HepG2 (cell line): ENCODE measurements at regions not wholly inside any gene's neighbourhood (a gene's known extent, or its start where the extent isn't known, plus 50 kb on each side); places are given as distances from the start of the nearest gene placed in this dataset.

Experiments
- ELF3 ChIP-seq: IDR thresholded peaks from 2 replicates; pipeline ENCODE4 v1.6.1; 2016; ENCODE audit warnings: missing genetic modification reagents, missing compliant biosample characterization
- MTF1 ChIP-seq: sonication (generic); formaldehyde crosslinking; IDR thresholded peaks from 2 replicates; pipeline ENCODE4 v1.5.0; 2020; ENCODE audit warnings: missing genetic modification reagents
- PRDM4 ChIP-seq: sonication (generic); formaldehyde crosslinking; IDR thresholded peaks from 2 replicates; pipeline ENCODE4 v1.9.0; 2021; ENCODE audit warnings: missing genetic modification reagents, borderline replicate concordance
- RAD51 ChIP-seq: fragments of 450-650 bp; IDR thresholded peaks from 2 replicates; pipeline ENCODE4 v1.6.1; 2016; ENCODE audit warnings: borderline replicate concordance
- REST ChIP-seq, 2 experiments: IDR thresholded peaks; 2 replicates each; pipeline ENCODE4 v1.6.1; 2011 to 2012; ENCODE audit warnings: low read length in 2 of 2, borderline replicate concordance in 1 of 2, low read depth in 1 of 2, mild to moderate bottlenecking in 1 of 2, moderate library complexity in 1 of 2
- SPEN ChIP-seq: sonication (generic); formaldehyde crosslinking; IDR thresholded peaks from 2 replicates; pipeline ENCODE4 v1.5.1; 2020; ENCODE audit warnings: low read depth, mild to moderate bottlenecking, missing genetic modification reagents
- TFAP4 ChIP-seq: sonication (generic); IDR thresholded peaks from 2 replicates; pipeline ENCODE4 v1.6.1; 2016; ENCODE audit warnings: low read depth, borderline replicate concordance
- THAP8 ChIP-seq: sonication (generic); formaldehyde crosslinking; IDR thresholded peaks from 2 replicates; pipeline ENCODE4 v1.5.1; 2020; ENCODE audit warnings: missing genetic modification reagents, mild to moderate bottlenecking, borderline replicate concordance
- ZBTB37 ChIP-seq: sonication (generic); formaldehyde crosslinking; IDR thresholded peaks from 2 replicates; pipeline ENCODE4 v1.4.0; 2020; ENCODE audit warnings: mild to moderate bottlenecking, missing genetic modification reagents
- ZFP1 ChIP-seq: IDR thresholded peaks from 2 replicates; pipeline ENCODE4 v1.6.1; 2016
- ZNF251 ChIP-seq: sonication (generic); formaldehyde crosslinking; IDR thresholded peaks from 2 replicates; pipeline ENCODE4 v1.9.0; 2021; ENCODE audit warnings: mild to moderate bottlenecking, missing genetic modification reagents
- ZNF276 ChIP-seq: sonication (generic); formaldehyde crosslinking; IDR thresholded peaks from 2 replicates; pipeline ENCODE4 v1.4.0; 2020; ENCODE audit warnings: mild to moderate bottlenecking, low read depth, missing genetic modification reagents
- ZNF333 ChIP-seq: sonication (generic); formaldehyde crosslinking; IDR thresholded peaks from 2 replicates; pipeline ENCODE4 v1.4.0; 2020; ENCODE audit warnings: mild to moderate bottlenecking, missing genetic modification reagents, borderline replicate concordance
- ZNF546 ChIP-seq: sonication (generic); formaldehyde crosslinking; conservative IDR thresholded peaks from 2 replicates; pipeline ENCODE4 v1.8.1; 2023; ENCODE audit warnings: mild to moderate bottlenecking, missing genetic modification reagents
- ZNF557 ChIP-seq: sonication (generic); formaldehyde crosslinking; IDR thresholded peaks from 2 replicates; pipeline ENCODE4 v1.4.0; 2020; ENCODE audit warnings: missing genetic modification reagents
- ZSCAN20 ChIP-seq: sonication (generic); formaldehyde crosslinking; IDR thresholded peaks from 2 replicates; pipeline ENCODE4 v1.4.0; 2020; ENCODE audit warnings: missing genetic modification reagents, mild to moderate bottlenecking, borderline replicate concordance
- ZSCAN25 ChIP-seq: sonication (generic); formaldehyde crosslinking; IDR thresholded peaks from 2 replicates; pipeline ENCODE4 v1.8.0; 2022; ENCODE audit warnings: mild to moderate bottlenecking, missing genetic modification reagents

GRCh38 chr7:25952261-25953057, 199.5 kb upstream of the NFE2L3 start (continued):
- TF ChIP-seq MTF1, result no peak; the same call in 1 of the 2 replicates
- TF ChIP-seq ELF3 (CRISPR knock-in tag), result peak; percentile 77
- no peak for TF ChIP-seq ZBTB37 (CRISPR knock-in tag)
- no peak for TF ChIP-seq THAP8 (CRISPR knock-in tag)
- peak; percentile 44; the same call in 1 of the 2 replicates for TF ChIP-seq ZNF276 (CRISPR knock-in tag)
- peak; percentile 92; the same call in 1 of the 2 replicates for TF ChIP-seq ZSCAN20
- peak in 1 of 2 experiments; percentile 67; a peak in 1 of 4 replicates for TF ChIP-seq REST (IDR thresholded peaks at IDR 0.05; ENCODE audit: borderline replicate concordance in 1 of 2, low read depth in 1 of 2, low read length in 2 of 2)
- TF ChIP-seq ZNF333, result 0 out of 2 replicates have a peak, but pooled peaks have one; percentile 36
- peak; percentile 68; the same call in 1 of the 2 replicates for TF ChIP-seq TFAP4
- no peak for TF ChIP-seq RAD51
- no peak for TF ChIP-seq ZNF546 (CRISPR knock-in tag)
- no peak for TF ChIP-seq PRDM4 (CRISPR knock-in tag)
- TF ChIP-seq ZNF251 (CRISPR knock-in tag), result no peak
- TF ChIP-seq ZFP1 (CRISPR knock-in tag), result peak; percentile 86
- TF ChIP-seq ZNF557 (CRISPR knock-in tag), result peak; percentile 62; the same call in 1 of the 2 replicates
- TF ChIP-seq SPEN (CRISPR knock-in tag), result peak; percentile 76
- TF ChIP-seq ZSCAN25, result peak; percentile 94
